HCT116 (cell line): ENCODE measurements at regions not wholly inside any gene's neighbourhood (a gene's known extent, or its start where the extent isn't known, plus 50 kb on each side); places are given as distances from the start of the nearest gene placed in this dataset.

Source experiments
- CBX3 ChIP-seq: IDR thresholded peaks from 2 replicates; pipeline ENCODE4 v1.6.1; 2012; ENCODE audit warnings: low read depth
- CEBPB ChIP-seq: IDR thresholded peaks from 2 replicates; pipeline ENCODE4 v1.6.1; 2012; ENCODE audit warnings: low read depth
- ELF1 ChIP-seq: IDR thresholded peaks from 2 replicates; pipeline ENCODE4 v1.6.1; 2012; ENCODE audit warnings: low read depth, borderline replicate concordance
- EZH2 ChIP-seq: fragments of 200-600 bp; sonication (generic); IDR thresholded peaks from 2 replicates; pipeline ENCODE4 v1.6.1; 2017; ENCODE audit warnings: antibody characterized with exemption, mixed run types
- EZH2phosphoT487 ChIP-seq: fragments of 200-600 bp; IDR thresholded peaks from 2 replicates; pipeline ENCODE4 v1.6.1; 2018; ENCODE audit warnings: antibody characterized with exemption, borderline replicate concordance
- POLR2A ChIP-seq: IDR thresholded peaks from 2 replicates; pipeline ENCODE4 v1.7.0; 2011; ENCODE audit warnings: borderline replicate concordance; ENCODE audit not compliant: insufficient read depth, insufficient read length; ENCODE audit errors: extremely low read depth
- POLR2AphosphoS5 ChIP-seq: IDR thresholded peaks from 2 replicates; pipeline ENCODE4 v1.6.1; 2011; ENCODE audit warnings: mild to moderate bottlenecking, low read depth, low read length, moderate library complexity
- RAD21 ChIP-seq: IDR thresholded peaks from 2 replicates; pipeline ENCODE4 v1.6.1; 2012; ENCODE audit warnings: low read depth, mild to moderate bottlenecking
- SP1 ChIP-seq: IDR thresholded peaks from 2 replicates; pipeline ENCODE4 v1.6.1; 2012; ENCODE audit warnings: low read depth
- TCF7L2 ChIP-seq: IDR thresholded peaks from 2 replicates; pipeline ENCODE4 v1.7.0; 2011; ENCODE audit warnings: borderline replicate concordance, inconsistent platforms; ENCODE audit not compliant: insufficient read depth, insufficient read length; ENCODE audit errors: extremely low read depth
- YY1 ChIP-seq: IDR thresholded peaks from 2 replicates; pipeline ENCODE4 v1.6.1; 2011; ENCODE audit warnings: low read length, low read depth, moderate library complexity, mild to moderate bottlenecking; ENCODE audit not compliant: insufficient replicate concordance; ENCODE audit errors: extremely low read depth
- ZFX ChIP-seq: fragments of 450-650 bp; IDR thresholded peaks from 2 replicates; pipeline ENCODE4 v1.6.1; 2017
- TF ChIP-seq, protein P1 (sequence below), 3 experiments: fragments of 200-600 bp in 1 of 3; sonication (generic) in 1 of 3; IDR thresholded peaks in 2 of 3; conservative IDR thresholded peaks in 1 of 3; 2 replicates each; pipeline ENCODE4 v1.5.1; 2012 to 2017; ENCODE audit warnings: low read depth in 2 of 3, low read length in 2 of 3, antibody characterized with exemption in 1 of 3, borderline replicate concordance in 1 of 3, control low read depth in 1 of 3, mild to moderate bottlenecking in 1 of 3, mixed read lengths in 1 of 3, mixed run types in 1 of 3, moderate library complexity in 1 of 3; ENCODE audit not compliant: insufficient read depth in 1 of 3
- TF ChIP-seq, protein P2 (sequence below): IDR thresholded peaks from 2 replicates; pipeline ENCODE4 v1.6.1; 2012

- TF ChIP-seq EZH2 (no peak), POLR2A (no peak), EZH2phosphoT487 (no peak), YY1 (no peak), CEBPB (no peak), ELF1 (no peak), SP1 (no peak), RAD21 (peak; percentile 82), CBX3 (no peak), TCF7L2 (no peak), POLR2AphosphoS5 (no peak), ZFX (no peak)
- TF ChIP-seq, protein P1, sequence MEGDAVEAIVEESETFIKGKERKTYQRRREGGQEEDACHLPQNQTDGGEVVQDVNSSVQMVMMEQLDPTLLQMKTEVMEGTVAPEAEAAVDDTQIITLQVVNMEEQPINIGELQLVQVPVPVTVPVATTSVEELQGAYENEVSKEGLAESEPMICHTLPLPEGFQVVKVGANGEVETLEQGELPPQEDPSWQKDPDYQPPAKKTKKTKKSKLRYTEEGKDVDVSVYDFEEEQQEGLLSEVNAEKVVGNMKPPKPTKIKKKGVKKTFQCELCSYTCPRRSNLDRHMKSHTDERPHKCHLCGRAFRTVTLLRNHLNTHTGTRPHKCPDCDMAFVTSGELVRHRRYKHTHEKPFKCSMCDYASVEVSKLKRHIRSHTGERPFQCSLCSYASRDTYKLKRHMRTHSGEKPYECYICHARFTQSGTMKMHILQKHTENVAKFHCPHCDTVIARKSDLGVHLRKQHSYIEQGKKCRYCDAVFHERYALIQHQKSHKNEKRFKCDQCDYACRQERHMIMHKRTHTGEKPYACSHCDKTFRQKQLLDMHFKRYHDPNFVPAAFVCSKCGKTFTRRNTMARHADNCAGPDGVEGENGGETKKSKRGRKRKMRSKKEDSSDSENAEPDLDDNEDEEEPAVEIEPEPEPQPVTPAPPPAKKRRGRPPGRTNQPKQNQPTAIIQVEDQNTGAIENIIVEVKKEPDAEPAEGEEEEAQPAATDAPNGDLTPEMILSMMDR (IDR thresholded peaks at IDR 0.05 in 2 of 3, conservative IDR thresholded peaks at IDR 0.05 in 1 of 3; ENCODE audit: borderline replicate concordance in 1 of 3, insufficient read depth in 1 of 3, low read depth in 2 of 3, low read length in 2 of 3) = peak; percentile 67 to 82 (median 71); a peak in 5 of 6 replicates
- TF ChIP-seq, protein P2, sequence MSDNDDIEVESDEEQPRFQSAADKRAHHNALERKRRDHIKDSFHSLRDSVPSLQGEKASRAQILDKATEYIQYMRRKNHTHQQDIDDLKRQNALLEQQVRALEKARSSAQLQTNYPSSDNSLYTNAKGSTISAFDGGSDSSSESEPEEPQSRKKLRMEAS = no peak
Measured at GRCh38 chr7:12458520-12459131, 55.0 kb upstream of the VWDE start.
